ENCODE measurements at regions not wholly inside any gene's neighbourhood (a gene's known extent, or its start where the extent isn't known, plus 50 kb on each side); places are given as distances from the start of the nearest gene placed in this dataset.
"Not testable (repeated sequence)": the region's sequence is repeated elsewhere in the genome, so short reads cannot be mapped to it uniquely, and the experiment has no call there.

DNA sequence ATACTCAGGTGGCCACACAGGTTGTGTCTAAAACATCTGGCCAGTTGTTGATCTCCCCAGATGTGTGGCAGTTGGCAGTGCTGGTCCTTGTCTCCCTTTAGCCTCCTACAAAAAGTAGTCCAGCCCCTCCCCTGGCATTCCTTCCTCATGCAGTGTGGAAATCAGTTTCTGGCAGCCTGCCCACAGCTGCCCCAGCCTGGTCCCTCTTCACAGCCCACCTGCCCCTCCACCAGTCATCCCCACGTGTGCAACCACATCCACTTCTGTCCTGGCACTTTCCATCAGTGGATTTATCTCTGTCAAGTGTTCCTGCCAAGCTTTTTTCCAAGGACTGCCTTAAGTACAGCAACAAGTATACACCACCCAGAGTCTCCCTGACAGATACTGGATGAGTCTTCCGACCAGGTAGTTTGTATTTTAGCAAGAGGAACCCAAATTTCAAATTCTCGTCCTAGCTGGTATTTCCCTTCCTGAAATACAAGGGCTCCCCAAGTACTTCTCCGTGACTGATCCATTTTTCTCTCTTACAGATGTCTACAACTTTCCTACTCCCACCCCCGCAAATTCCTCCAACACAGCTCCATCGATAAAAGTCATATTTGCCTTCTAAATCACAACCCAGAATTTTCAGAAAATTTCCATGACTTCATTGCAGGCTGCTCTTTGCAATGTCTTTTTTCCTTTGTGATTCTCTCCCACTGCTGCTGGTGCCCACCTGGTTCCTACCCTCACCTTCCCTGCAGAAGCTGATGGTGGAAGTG is 313.5 kb downstream of the FOXO1 start:
- no peak overlapping the region for H3K27ac ChIP-seq (ENCODE audit: low read depth, low read length)
- no peak overlapping the region for H3K4me2 ChIP-seq (ENCODE audit: low read length)
- no peaks in the 10 kb centered on the region for H3K9me2 ChIP-seq (replicated peaks; ENCODE audit: control insufficient read depth, low read length)
- H3K4me1 ChIP-seq (ENCODE audit: control insufficient read depth, low read length) = no peaks in the 10 kb centered on the region
- TF ChIP-seq, protein P1, sequence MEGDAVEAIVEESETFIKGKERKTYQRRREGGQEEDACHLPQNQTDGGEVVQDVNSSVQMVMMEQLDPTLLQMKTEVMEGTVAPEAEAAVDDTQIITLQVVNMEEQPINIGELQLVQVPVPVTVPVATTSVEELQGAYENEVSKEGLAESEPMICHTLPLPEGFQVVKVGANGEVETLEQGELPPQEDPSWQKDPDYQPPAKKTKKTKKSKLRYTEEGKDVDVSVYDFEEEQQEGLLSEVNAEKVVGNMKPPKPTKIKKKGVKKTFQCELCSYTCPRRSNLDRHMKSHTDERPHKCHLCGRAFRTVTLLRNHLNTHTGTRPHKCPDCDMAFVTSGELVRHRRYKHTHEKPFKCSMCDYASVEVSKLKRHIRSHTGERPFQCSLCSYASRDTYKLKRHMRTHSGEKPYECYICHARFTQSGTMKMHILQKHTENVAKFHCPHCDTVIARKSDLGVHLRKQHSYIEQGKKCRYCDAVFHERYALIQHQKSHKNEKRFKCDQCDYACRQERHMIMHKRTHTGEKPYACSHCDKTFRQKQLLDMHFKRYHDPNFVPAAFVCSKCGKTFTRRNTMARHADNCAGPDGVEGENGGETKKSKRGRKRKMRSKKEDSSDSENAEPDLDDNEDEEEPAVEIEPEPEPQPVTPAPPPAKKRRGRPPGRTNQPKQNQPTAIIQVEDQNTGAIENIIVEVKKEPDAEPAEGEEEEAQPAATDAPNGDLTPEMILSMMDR (IDR thresholded peaks at IDR 0.05; ENCODE audit: low read depth, low read length, poor library complexity, severe bottlenecking) = no peak
- no peaks in the 10 kb centered on the region for H3K36me3 ChIP-seq (ENCODE audit: control insufficient read depth, low read length)
- no peaks in the 10 kb centered on the region for H3K79me2 ChIP-seq (ENCODE audit: control insufficient read depth, low read length)
- no peaks in the 10 kb centered on the region for H3K9me3 ChIP-seq (ENCODE audit: control insufficient read depth, insufficient read depth, low read length)
- H4K20me1 ChIP-seq (ENCODE audit: control insufficient read depth, insufficient read depth, low read depth, low read length) = no peaks in the 10 kb centered on the region
- no peaks in the 10 kb centered on the region for H3K27me3 ChIP-seq (ENCODE audit: control insufficient read depth, low read length)
- H3F3A ChIP-seq (ENCODE audit: control insufficient read depth, insufficient read depth) = no peaks in the 10 kb centered on the region
- no peak overlapping the region for H3K4me3 ChIP-seq (ENCODE audit: low read length)

DNA sequence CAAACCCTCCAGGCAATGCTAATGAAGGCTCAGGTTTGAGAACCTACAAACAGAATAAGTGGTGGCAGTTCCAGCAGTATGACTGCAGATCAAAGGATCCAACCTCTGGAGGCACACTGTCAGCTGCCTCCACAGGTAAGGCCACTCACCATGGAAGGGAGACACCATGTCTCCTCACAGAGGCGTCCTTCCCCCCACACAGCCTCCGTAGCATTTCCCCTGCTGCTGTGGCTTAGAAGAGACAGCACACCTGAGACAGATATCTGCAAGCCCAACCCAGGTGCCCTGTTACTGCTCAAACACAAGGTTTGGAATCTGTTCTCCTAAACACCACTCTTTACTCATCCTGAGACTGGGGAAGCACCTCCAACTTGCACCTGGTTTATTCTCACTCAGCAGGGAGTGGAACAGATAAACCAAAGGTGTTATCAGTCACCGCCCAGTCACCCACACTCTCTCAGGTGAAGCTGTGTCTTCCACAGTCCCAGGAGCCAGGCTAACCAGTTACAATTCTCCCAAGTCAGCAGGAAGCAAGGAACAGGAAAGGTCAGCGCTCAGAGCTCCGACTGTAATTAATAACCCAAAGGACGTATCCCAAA is 311.2 kb downstream of the FOXO1 start:
- H3K9me3 ChIP-seq (ENCODE audit: control insufficient read depth, insufficient read depth, low read length) = no peaks in the 10 kb centered on the region

DNA sequence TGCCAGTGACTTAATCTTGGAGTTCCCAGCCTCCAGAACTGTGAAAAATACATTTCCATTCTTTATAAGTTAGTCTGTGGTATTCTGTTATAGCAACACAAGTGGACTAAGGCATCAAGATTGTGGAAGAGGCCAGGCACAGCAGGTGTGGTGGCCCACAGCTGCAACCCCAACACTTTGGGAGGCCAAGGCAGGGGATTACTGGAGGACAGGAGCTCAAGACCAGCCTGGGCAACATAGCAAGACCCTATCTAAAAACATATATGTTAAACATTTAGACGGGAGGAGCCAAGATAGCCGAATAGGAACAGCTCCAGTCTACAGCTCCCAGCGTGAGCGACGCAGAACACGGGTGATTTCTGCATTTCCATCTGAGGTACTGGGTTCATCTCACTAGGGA is 310.4 kb downstream of the FOXO1 start:
- Histone ChIP-seq H3K9me3 (ENCODE audit: control insufficient read depth, insufficient read depth, low read length) (no peaks in the 10 kb centered on the region), H4K20me1 (ENCODE audit: control insufficient read depth, insufficient read depth, low read depth, low read length) (no peaks in the 10 kb centered on the region), H3K4me1 (ENCODE audit: control insufficient read depth, low read length) (no peaks in the 10 kb centered on the region), H3K79me2 (ENCODE audit: control insufficient read depth, low read length) (no peaks in the 10 kb centered on the region), H3K27ac (ENCODE audit: low read depth, low read length) (no peak overlapping the region), H3K27me3 (ENCODE audit: control insufficient read depth, low read length) (no peaks in the 10 kb centered on the region), H3F3A (ENCODE audit: control insufficient read depth, insufficient read depth) (no peaks in the 10 kb centered on the region), H3K4me2 (ENCODE audit: low read length) (no peak overlapping the region), H3K36me3 (ENCODE audit: control insufficient read depth, low read length) (no peaks in the 10 kb centered on the region), H3K4me3 (ENCODE audit: low read length) (no peak overlapping the region), H3K9me2 (replicated peaks; ENCODE audit: control insufficient read depth, low read length) (no peaks in the 10 kb centered on the region)
- TF ChIP-seq, protein P1 (IDR thresholded peaks at IDR 0.05; ENCODE audit: low read depth, low read length, poor library complexity, severe bottlenecking) = no peak

More for the DNA sequence above, 311.2 kb downstream of the FOXO1 start:
- no peaks in the 10 kb centered on the region for H3K36me3 ChIP-seq (ENCODE audit: control insufficient read depth, low read length)
- H3K4me1 ChIP-seq (ENCODE audit: control insufficient read depth, low read length) = no peaks in the 10 kb centered on the region
- H3K4me3 ChIP-seq (ENCODE audit: low read length) = no peak overlapping the region
- H3K9me2 ChIP-seq (replicated peaks; ENCODE audit: control insufficient read depth, low read length) = no peaks in the 10 kb centered on the region
- H3K4me2 ChIP-seq (ENCODE audit: low read length) = no peak overlapping the region
- no peaks in the 10 kb centered on the region for H3K79me2 ChIP-seq (ENCODE audit: control insufficient read depth, low read length)
- H4K20me1 ChIP-seq (ENCODE audit: control insufficient read depth, insufficient read depth, low read depth, low read length) = no peaks in the 10 kb centered on the region
- no peaks in the 10 kb centered on the region for H3F3A ChIP-seq (ENCODE audit: control insufficient read depth, insufficient read depth)
- no peak for TF ChIP-seq EZH2phosphoT487 (IDR thresholded peaks at IDR 0.05; ENCODE audit: borderline replicate concordance, low read length)
- TF ChIP-seq, protein P1 (IDR thresholded peaks at IDR 0.05; ENCODE audit: low read depth, low read length, poor library complexity, severe bottlenecking) = no peak
- no peak overlapping the region for H3K27ac ChIP-seq (ENCODE audit: low read depth, low read length)
- no peaks in the 10 kb centered on the region for H3K27me3 ChIP-seq (ENCODE audit: control insufficient read depth, low read length)

DNA sequence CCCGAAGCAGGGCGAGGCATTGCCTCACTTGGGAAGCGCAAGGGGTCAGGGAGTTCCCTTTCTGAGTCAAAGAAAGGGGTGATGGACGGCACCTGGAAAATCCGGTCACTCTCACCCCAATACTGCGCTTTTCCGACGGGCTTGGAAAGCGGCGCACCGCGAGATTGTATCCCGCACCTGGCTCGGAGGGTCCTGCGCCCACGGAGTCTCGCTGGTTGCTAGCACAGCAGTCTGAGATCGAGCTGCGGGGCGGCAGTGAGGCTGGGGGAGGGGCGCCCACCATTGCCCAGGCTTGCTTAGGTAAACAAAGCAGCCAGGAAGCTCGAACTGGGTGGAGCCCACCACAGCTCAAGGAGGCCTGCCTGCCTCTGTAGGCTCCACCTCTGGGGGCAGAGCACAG is 310.0 kb downstream of the FOXO1 start:
- H4K20me1 ChIP-seq (ENCODE audit: control insufficient read depth, insufficient read depth, low read depth, low read length); H3K4me1 ChIP-seq (ENCODE audit: control insufficient read depth, low read length); H3K9me3 ChIP-seq (ENCODE audit: control insufficient read depth, insufficient read depth, low read length); H3K79me2 ChIP-seq (ENCODE audit: control insufficient read depth, low read length); H3K4me2 ChIP-seq (ENCODE audit: low read length); H3K4me3 ChIP-seq (ENCODE audit: low read length); H3K27me3 ChIP-seq (ENCODE audit: control insufficient read depth, low read length); H3K27ac ChIP-seq (ENCODE audit: low read depth, low read length); H3K9me2 ChIP-seq (replicated peaks; ENCODE audit: control insufficient read depth, low read length); H3K36me3 ChIP-seq (ENCODE audit: control insufficient read depth, low read length); H3F3A ChIP-seq (ENCODE audit: control insufficient read depth, insufficient read depth): not testable (repeated sequence)
